Endothelial cell of umbilical vein (primary cell): ENCODE measurements at regions not wholly inside any gene's neighbourhood (a gene's known extent, or its start where the extent isn't known, plus 50 kb on each side); places are given as distances from the start of the nearest gene placed in this dataset.

Source experiments
- BruUV-seq: library from RNA; stranded (reverse); fragments of 400-500 nt; replicated peaks from 2 replicates; lab custom pipeline; 2021; lab: Mats Ljungman, UMichigan
- CTCF ChIA-PET: fragments of 300-600, 350-600 bp; sonication (Branson Sonifier 250); formaldehyde crosslinking; loops from one replicate; lab custom pipeline; 2021; ENCODE audit warnings: antibody characterized with exemption, inconsistent platforms; lab: Charles Lee
- POLR2A ChIA-PET: fragments of 300-600, 350-600 bp; sonication (Branson Sonifier 250); formaldehyde crosslinking; loops from one replicate; lab custom pipeline; 2021; ENCODE audit warnings: antibody characterized with exemption, inconsistent platforms; lab: Charles Lee
- DNase-seq: peaks from one replicate; pipeline ENCODE4 v3.0.0-alpha.2; 2011; ENCODE audit warnings: low read depth, low spot score
- FAIRE-seq: peaks from 2 replicates; lab custom pipeline; 2011; peaks lifted over from hg19 to GRCh38; lab: Jason Lieb, UNC
- H2AFZ ChIP-seq: 2 replicates; pipeline ENCODE4 v1.6.0; 2012; ENCODE audit warnings: low read depth, low read length, control low read depth, inconsistent platforms
- H3K27ac ChIP-seq: 2 replicates; pipeline ENCODE4 v1.5.1; 2011; ENCODE audit warnings: low read depth, mild to moderate bottlenecking, control low read depth, low read length, moderate library complexity; ENCODE audit not compliant: insufficient read depth
- H3K27me3 ChIP-seq, 2 experiments: 2 replicates each; pipeline versions ENCODE4 v1.6.0 to v1.6.1; 2011; ENCODE audit warnings: low read length in 2 of 2, mixed read lengths in 1 of 2; ENCODE audit not compliant: control insufficient read depth in 2 of 2, insufficient read depth in 2 of 2
- H3K36me3 ChIP-seq, 2 experiments: 2 replicates in 1 of 2; 3 replicates in 1 of 2; pipeline ENCODE4 v1.5.1; 2011; ENCODE audit warnings: low read length in 2 of 2, mild to moderate bottlenecking in 1 of 2, moderate library complexity in 1 of 2; ENCODE audit not compliant: control insufficient read depth in 2 of 2, insufficient read depth in 2 of 2; ENCODE audit errors: extremely low read depth in 1 of 2
- H3K4me1 ChIP-seq: 3 replicates; pipeline ENCODE4 v1.5.1; 2011; ENCODE audit warnings: mild to moderate bottlenecking, low read length; ENCODE audit not compliant: control insufficient read depth, insufficient read depth; ENCODE audit errors: extremely low read depth
- H3K4me2 ChIP-seq: 2 replicates; pipeline ENCODE4 v1.6.1; 2011; ENCODE audit warnings: low read length, control low read depth, mixed read lengths; ENCODE audit not compliant: insufficient read depth
- H3K4me3 ChIP-seq, 3 experiments: fragments of 200-600 bp in 1 of 3; sonication (generic), shearing (Covaris generic) in 1 of 3; replicated peaks in 1 of 3; 2 replicates each; pipeline ENCODE4 v1.5.1; 2011 to 2016; ENCODE audit warnings: control low read depth in 3 of 3, low read length in 3 of 3, mild to moderate bottlenecking in 2 of 3, inconsistent platforms in 1 of 3, low read depth in 1 of 3, moderate library complexity in 1 of 3; ENCODE audit not compliant: insufficient read depth in 1 of 3
- H3K79me2 ChIP-seq: 2 replicates; pipeline ENCODE4 v1.6.0; 2012; ENCODE audit warnings: low read length, inconsistent platforms; ENCODE audit not compliant: control insufficient read depth, insufficient read depth
- H3K9ac ChIP-seq: replicated peaks from 2 replicates; pipeline ENCODE3; 2011; ENCODE audit warnings: low read length, control low read depth; ENCODE audit not compliant: insufficient read depth; ENCODE audit errors: extremely low read depth
- H3K9me1 ChIP-seq: replicated peaks from 3 replicates; pipeline ENCODE4 v1.6.0; 2011; ENCODE audit warnings: mild to moderate bottlenecking, low read length; ENCODE audit not compliant: control insufficient read depth, insufficient read depth; ENCODE audit errors: extremely low read depth
- H3K9me3 ChIP-seq: replicated peaks from 2 replicates; pipeline ENCODE4 v1.5.1; 2012; ENCODE audit warnings: low read length, inconsistent platforms; ENCODE audit not compliant: control insufficient read depth, insufficient read depth
- H4K20me1 ChIP-seq: replicated peaks from 2 replicates; pipeline ENCODE3; 2011; ENCODE audit warnings: mild to moderate bottlenecking, low read length; ENCODE audit not compliant: control insufficient read depth, insufficient read depth; ENCODE audit errors: extremely low read depth
- CTCF ChIP-seq, 2 donors: IDR thresholded peaks; 1 replicate in 1 of 2; 2 replicates in 1 of 2; pipeline ENCODE4 v1.5.1; 2011; ENCODE audit warnings: low read length in 2 of 2, mild to moderate bottlenecking in 2 of 2, moderate library complexity in 2 of 2, control low read depth in 1 of 2, inconsistent platforms in 1 of 2, low read depth in 1 of 2; ENCODE audit not compliant: insufficient read depth in 1 of 2; ENCODE audit errors: extremely low read depth in 1 of 2
- EZH2 ChIP-seq: IDR thresholded peaks from 2 replicates; pipeline ENCODE4 v1.6.1; 2012; ENCODE audit warnings: borderline replicate concordance, low read depth, mild to moderate bottlenecking, moderate library complexity, low read length, inconsistent platforms; ENCODE audit not compliant: severe bottlenecking
- FOS ChIP-seq: IDR thresholded peaks from 2 replicates; pipeline ENCODE4 v1.6.1; 2011; ENCODE audit warnings: mild to moderate bottlenecking, low read length, moderate library complexity, borderline replicate concordance; ENCODE audit not compliant: insufficient read depth
- GATA2 ChIP-seq: IDR thresholded peaks from 2 replicates; pipeline ENCODE4 v1.7.0; 2011; ENCODE audit warnings: low read depth, mild to moderate bottlenecking, moderate library complexity, mixed read lengths, low read length; ENCODE audit not compliant: insufficient read length, insufficient read depth
- JUN ChIP-seq: IDR thresholded peaks from 2 replicates; pipeline ENCODE4 v1.6.1; 2011; ENCODE audit warnings: borderline replicate concordance, low read depth; ENCODE audit not compliant: insufficient read length, insufficient read depth
- MYC ChIP-seq: IDR thresholded peaks from one replicate; pipeline ENCODE4 v1.6.1; 2011; ENCODE audit warnings: mild to moderate bottlenecking, low read depth, low read length
- POLR2A ChIP-seq: IDR thresholded peaks from 2 replicates; pipeline ENCODE4 v1.6.1; 2012; ENCODE audit warnings: low read depth, mild to moderate bottlenecking, control low read depth, low read length
- POLR2AphosphoS5 ChIP-seq: IDR thresholded peaks from 2 replicates; pipeline ENCODE4 v1.6.1; 2012; ENCODE audit warnings: low read depth, mild to moderate bottlenecking, control low read depth, low read length, moderate library complexity; ENCODE audit not compliant: insufficient read depth
- dilution Hi-C: fragments of 300-500 bp; cut with MboI; formaldehyde crosslinking; loops from one replicate; pipeline ENCODE4 v1.15.0; 2019; ENCODE audit warnings: low sequenced_read_pairs; ENCODE audit not compliant: extremely low pct_ligation_motif_present
- intact Hi-C: fragments of 100-400 bp; cut with micrococcal nuclease; formaldehyde crosslinking; loops from one replicate; pipeline ENCODE4 v1.10.0; 2022
- TF ChIP-seq, protein P1 (sequence below): IDR thresholded peaks from 2 replicates; pipeline ENCODE4 v1.6.1; 2011; ENCODE audit not compliant: insufficient read depth, insufficient read length

DNA sequence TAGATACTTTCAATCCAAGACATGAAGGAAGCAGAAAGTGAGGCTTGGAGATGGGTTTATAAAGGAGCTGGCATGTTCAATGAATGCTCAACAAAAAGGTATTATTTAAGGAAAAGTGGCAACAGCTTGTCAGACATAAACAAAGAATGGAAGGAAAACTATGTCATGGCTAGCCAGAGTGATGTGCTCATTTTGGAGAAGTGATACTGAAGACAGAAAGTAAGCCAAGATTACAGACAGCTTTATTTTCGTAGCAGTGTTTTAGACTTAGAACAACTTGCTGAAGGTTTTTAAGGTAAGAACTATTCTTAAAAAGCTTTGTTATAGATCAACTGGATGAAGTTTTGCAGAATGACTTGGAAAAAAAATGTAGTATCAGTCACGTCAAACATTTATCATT, 160.5 kb upstream of the FERD3L start:
- no peak overlapping the region for H3K27ac ChIP-seq
- no peaks in the 10 kb centered on the region for H3K27me3 ChIP-seq
- intact Hi-C loops: no loop called here
- dilution Hi-C loops: no loop called here
- H3K4me3 ChIP-seq: no peak overlapping the region
- H3K36me3 ChIP-seq: no peaks in the 10 kb centered on the region
- H3K79me2 ChIP-seq: no peaks in the 10 kb centered on the region
- H4K20me1 ChIP-seq: no peaks in the 10 kb centered on the region
- H3K4me1 ChIP-seq: no peaks in the 10 kb centered on the region
- no TSS peak for BruUV-seq
- no peak overlapping the region for H3K4me2 ChIP-seq
- no peaks in the 10 kb centered on the region for H3K9me1 ChIP-seq
- TF ChIP-seq EZH2 (no peak), GATA2 (no peak), POLR2A (no peak), MYC (no peak), POLR2AphosphoS5 (no peak), CTCF (IDR thresholded peaks at IDR 0.05; ENCODE audit: extremely low read depth in 1 of 2, insufficient read depth in 1 of 2, low read depth in 1 of 2, low read length in 2 of 2) (no peak), FOS (no peak), JUN (no peak)
- TF ChIP-seq, protein P1, sequence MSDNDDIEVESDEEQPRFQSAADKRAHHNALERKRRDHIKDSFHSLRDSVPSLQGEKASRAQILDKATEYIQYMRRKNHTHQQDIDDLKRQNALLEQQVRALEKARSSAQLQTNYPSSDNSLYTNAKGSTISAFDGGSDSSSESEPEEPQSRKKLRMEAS: no peak
- no peak overlapping the region for H2AFZ ChIP-seq
- H3K9me3 ChIP-seq: no peaks in the 10 kb centered on the region
- H3K9ac ChIP-seq: no peak overlapping the region
- CTCF ChIA-PET: interaction anchor here (1.9 kb wide), 1 partner anchor 9 kb away, joined by 5 read pairs; no protein-coding TSS in a partner anchor
- POLR2A ChIA-PET: no interaction called here
- DNase-seq (no peak), FAIRE-seq (no peak)
